DOHH2 (cell line): ENCODE measurements at regions not wholly inside any gene's neighbourhood (a gene's known extent, or its start where the extent isn't known, plus 50 kb on each side); places are given as distances from the start of the nearest gene placed in this dataset.

Experiments used
- H3F3A ChIP-seq: fragments of 200-600 bp; sonication (generic), shearing (Covaris generic); 2 replicates; pipeline ENCODE4 v1.6.0; 2016; ENCODE audit warnings: antibody characterized with exemption, mild to moderate bottlenecking; ENCODE audit not compliant: control insufficient read depth, insufficient read depth
- H3K27ac ChIP-seq: fragments of 200-600 bp; sonication (generic); 2 replicates; pipeline ENCODE4 v1.5.1; 2014; ENCODE audit warnings: low read depth, mild to moderate bottlenecking, low read length, moderate library complexity
- H3K27me3 ChIP-seq: fragments of 200-600 bp; sonication (generic); 2 replicates; pipeline ENCODE4 v1.6.1; 2014; ENCODE audit warnings: mild to moderate bottlenecking, low read length, mixed read lengths; ENCODE audit not compliant: control insufficient read depth
- H3K36me3 ChIP-seq: fragments of 200-600 bp; sonication (generic); 2 replicates; pipeline ENCODE4 v1.6.1; 2014; ENCODE audit warnings: mild to moderate bottlenecking, low read length, moderate library complexity, mixed read lengths; ENCODE audit not compliant: control insufficient read depth
- H3K4me1 ChIP-seq: fragments of 200-600 bp; sonication (generic); 2 replicates; pipeline ENCODE4 v1.6.1; 2014; ENCODE audit warnings: mild to moderate bottlenecking, low read length, mixed read lengths; ENCODE audit not compliant: control insufficient read depth
- H3K4me2 ChIP-seq: fragments of 200-600 bp; sonication (generic); 2 replicates; pipeline ENCODE4 v1.6.0; 2014; ENCODE audit warnings: mild to moderate bottlenecking, low read length, moderate library complexity
- H3K4me3 ChIP-seq: fragments of 200-600 bp; sonication (generic); 2 replicates; pipeline ENCODE4 v1.5.1; 2014; ENCODE audit warnings: mild to moderate bottlenecking, low read length, mixed read lengths
- H3K79me2 ChIP-seq: fragments of 200-600 bp; sonication (generic); 2 replicates; pipeline ENCODE4 v1.6.1; 2014; ENCODE audit warnings: mild to moderate bottlenecking, low read length, mixed read lengths; ENCODE audit not compliant: control insufficient read depth
- H3K9me2 ChIP-seq: fragments of 200-600 bp; sonication (generic); replicated peaks from 2 replicates; pipeline ENCODE4 v1.6.1; 2014; ENCODE audit warnings: mild to moderate bottlenecking, low read length, mixed read lengths; ENCODE audit not compliant: control insufficient read depth
- H3K9me3 ChIP-seq: fragments of 200-600 bp; sonication (generic); 2 replicates; pipeline ENCODE4 v1.6.1; 2014; ENCODE audit warnings: antibody characterized with exemption, low read length, mixed read lengths; ENCODE audit not compliant: control insufficient read depth, insufficient read depth
- H4K20me1 ChIP-seq: fragments of 200-600 bp; sonication (generic); 2 replicates; pipeline ENCODE4 v1.6.0; 2014; ENCODE audit warnings: low read depth, mild to moderate bottlenecking, antibody characterized with exemption, low read length, moderate library complexity; ENCODE audit not compliant: control insufficient read depth, insufficient read depth
- EZH2phosphoT487 ChIP-seq: fragments of 200-600 bp; sonication (generic); IDR thresholded peaks from 2 replicates; pipeline ENCODE4 v1.6.1; 2017; ENCODE audit warnings: borderline replicate concordance, mild to moderate bottlenecking, antibody characterized with exemption, low read length, moderate library complexity, mixed read lengths
- TF ChIP-seq, protein P1 (sequence below): fragments of 200-600 bp; sonication (generic); IDR thresholded peaks from one replicate; pipeline ENCODE4 v1.5.1; 2014; ENCODE audit warnings: antibody characterized with exemption, mild to moderate bottlenecking, low read depth, low read length; ENCODE audit not compliant: poor library complexity, severe bottlenecking

DNA sequence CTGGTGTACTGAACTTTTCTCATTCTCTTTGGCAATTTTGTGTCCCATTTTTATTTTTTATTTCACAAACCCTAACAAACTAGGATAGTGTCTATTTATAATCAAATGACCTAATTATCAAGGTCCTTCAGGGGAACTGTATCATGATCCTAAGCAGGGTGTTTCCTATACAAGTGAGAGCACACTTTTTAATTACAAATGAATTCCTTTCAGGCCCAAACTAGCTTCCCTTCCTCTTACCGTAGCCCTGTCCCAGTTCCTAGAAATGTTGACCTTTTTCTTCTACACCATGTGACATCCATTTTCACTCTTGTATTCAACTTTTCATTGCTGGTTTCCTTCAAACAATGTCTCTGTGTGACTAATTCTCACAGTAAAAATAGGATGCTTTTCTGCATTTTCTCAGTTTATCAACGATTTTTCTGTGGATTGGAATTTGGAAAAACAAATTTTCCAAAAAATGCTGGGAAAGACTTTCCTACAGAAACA is 411.4 kb downstream of the CCDC91 start:
- no peaks in the 10 kb centered on the region for H3K36me3 ChIP-seq
- no peaks in the 10 kb centered on the region for H3K9me3 ChIP-seq
- TF ChIP-seq, protein P1, sequence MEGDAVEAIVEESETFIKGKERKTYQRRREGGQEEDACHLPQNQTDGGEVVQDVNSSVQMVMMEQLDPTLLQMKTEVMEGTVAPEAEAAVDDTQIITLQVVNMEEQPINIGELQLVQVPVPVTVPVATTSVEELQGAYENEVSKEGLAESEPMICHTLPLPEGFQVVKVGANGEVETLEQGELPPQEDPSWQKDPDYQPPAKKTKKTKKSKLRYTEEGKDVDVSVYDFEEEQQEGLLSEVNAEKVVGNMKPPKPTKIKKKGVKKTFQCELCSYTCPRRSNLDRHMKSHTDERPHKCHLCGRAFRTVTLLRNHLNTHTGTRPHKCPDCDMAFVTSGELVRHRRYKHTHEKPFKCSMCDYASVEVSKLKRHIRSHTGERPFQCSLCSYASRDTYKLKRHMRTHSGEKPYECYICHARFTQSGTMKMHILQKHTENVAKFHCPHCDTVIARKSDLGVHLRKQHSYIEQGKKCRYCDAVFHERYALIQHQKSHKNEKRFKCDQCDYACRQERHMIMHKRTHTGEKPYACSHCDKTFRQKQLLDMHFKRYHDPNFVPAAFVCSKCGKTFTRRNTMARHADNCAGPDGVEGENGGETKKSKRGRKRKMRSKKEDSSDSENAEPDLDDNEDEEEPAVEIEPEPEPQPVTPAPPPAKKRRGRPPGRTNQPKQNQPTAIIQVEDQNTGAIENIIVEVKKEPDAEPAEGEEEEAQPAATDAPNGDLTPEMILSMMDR, result no peak
- no peak for TF ChIP-seq EZH2phosphoT487
- H3K27me3 ChIP-seq, result no peaks in the 10 kb centered on the region
- no peak overlapping the region for H3K4me2 ChIP-seq
- no peaks in the 10 kb centered on the region for H3K79me2 ChIP-seq
- no peaks in the 10 kb centered on the region for H3K4me1 ChIP-seq
- no peak overlapping the region for H3K27ac ChIP-seq
- H3K4me3 ChIP-seq, result no peak overlapping the region
- H3K9me2 ChIP-seq, result no peaks in the 10 kb centered on the region
- no peaks in the 10 kb centered on the region for H3F3A ChIP-seq
- H4K20me1 ChIP-seq, result no peaks in the 10 kb centered on the region

DNA sequence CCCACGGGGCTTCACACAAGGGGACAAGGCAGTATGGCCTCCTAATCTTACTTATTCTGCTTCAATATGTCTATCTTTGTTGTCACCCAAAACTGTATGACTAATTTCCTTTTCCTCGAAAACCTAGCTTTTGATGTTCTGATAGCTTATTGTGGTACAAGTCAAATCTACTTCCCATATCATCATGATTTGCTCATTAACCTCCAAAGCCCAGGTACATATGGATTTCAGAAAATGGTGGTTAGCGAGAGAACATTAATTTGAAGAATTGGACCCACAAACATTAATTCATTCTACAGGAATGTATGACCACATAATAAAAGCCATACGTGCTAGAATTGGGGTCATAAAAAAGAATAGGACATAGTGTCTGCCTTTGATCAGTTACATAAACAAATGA is 412.5 kb downstream of the CCDC91 start:
- no peaks in the 10 kb centered on the region for H4K20me1 ChIP-seq
- no peak overlapping the region for H3K4me3 ChIP-seq
- no peaks in the 10 kb centered on the region for H3F3A ChIP-seq
- no peaks in the 10 kb centered on the region for H3K27me3 ChIP-seq
- H3K79me2 ChIP-seq, result no peaks in the 10 kb centered on the region
- H3K9me2 ChIP-seq, result no peaks in the 10 kb centered on the region
- TF ChIP-seq, protein P1, result no peak
- no peak for TF ChIP-seq EZH2phosphoT487
- no peaks in the 10 kb centered on the region for H3K4me1 ChIP-seq
- no peak overlapping the region for H3K4me2 ChIP-seq
- no peaks in the 10 kb centered on the region; the same call in 1 of the 2 replicates for H3K9me3 ChIP-seq
- H3K27ac ChIP-seq, result no peak overlapping the region
- H3K36me3 ChIP-seq, result no peaks in the 10 kb centered on the region

DNA sequence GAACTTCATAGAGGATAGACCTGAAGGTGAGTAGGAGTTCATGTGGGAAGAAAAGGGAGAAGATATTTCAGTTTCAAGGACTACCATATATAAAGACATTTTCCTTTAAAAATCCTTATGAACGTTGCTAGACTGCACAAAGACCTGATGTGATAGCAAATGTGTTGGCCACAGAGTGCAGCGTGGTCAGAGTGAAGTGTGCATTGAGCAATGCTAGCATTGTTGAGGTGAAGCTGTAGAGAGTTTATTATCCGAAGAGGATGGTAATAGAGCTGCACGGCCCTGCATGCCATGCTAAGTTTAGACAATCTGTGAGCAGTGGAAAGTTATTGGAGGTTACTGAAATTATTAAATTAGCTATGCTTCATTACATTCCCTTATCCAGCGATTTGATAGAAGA is 413.0 kb downstream of the CCDC91 start:
- Histone ChIP-seq H3K79me2 (no peaks in the 10 kb centered on the region), H3K4me1 (no peaks in the 10 kb centered on the region), H3K4me3 (no peak overlapping the region), H3F3A (no peaks in the 10 kb centered on the region), H3K9me3 (no peaks in the 10 kb centered on the region; the same call in 1 of the 2 replicates), H3K27me3 (no peaks in the 10 kb centered on the region), H3K9me2 (no peaks in the 10 kb centered on the region), H4K20me1 (no peaks in the 10 kb centered on the region), H3K36me3 (no peaks in the 10 kb centered on the region), H3K4me2 (no peak overlapping the region), H3K27ac (no peak overlapping the region)
- TF ChIP-seq, protein P1, result no peak
- TF ChIP-seq EZH2phosphoT487, result no peak

DNA sequence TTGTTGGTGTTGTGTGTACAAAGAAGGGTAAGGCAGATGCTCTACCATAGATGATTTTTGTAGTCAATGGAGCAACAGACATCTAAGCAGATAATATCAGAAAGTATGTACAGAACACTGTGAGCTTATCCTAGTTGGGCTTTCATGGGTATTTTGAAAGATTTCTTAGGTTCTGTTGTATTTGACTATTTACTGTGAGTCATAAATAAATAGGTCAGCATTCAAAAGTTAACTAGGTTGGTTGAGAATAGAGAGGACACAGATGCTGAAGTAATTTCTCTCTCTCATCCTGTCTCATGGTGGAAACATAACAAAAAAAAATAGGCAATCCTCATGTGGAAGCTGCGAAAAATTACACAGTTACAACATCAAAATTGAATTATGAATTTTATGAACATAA is 413.5 kb downstream of the CCDC91 start:
- no peaks in the 10 kb centered on the region for H3K36me3 ChIP-seq
- no peaks in the 10 kb centered on the region for H3K27me3 ChIP-seq
- H3K9me2 ChIP-seq, result no peaks in the 10 kb centered on the region
- H4K20me1 ChIP-seq, result no peaks in the 10 kb centered on the region
- no peaks in the 10 kb centered on the region for H3K4me1 ChIP-seq
- no peaks in the 10 kb centered on the region for H3K79me2 ChIP-seq
- H3K4me3 ChIP-seq, result no peak overlapping the region
- H3K27ac ChIP-seq, result no peak overlapping the region
- H3F3A ChIP-seq, result no peaks in the 10 kb centered on the region
- TF ChIP-seq EZH2phosphoT487, result no peak
- TF ChIP-seq, protein P1, result no peak
- H3K9me3 ChIP-seq, result no peaks in the 10 kb centered on the region; the same call in 1 of the 2 replicates
- H3K4me2 ChIP-seq, result no peak overlapping the region
